Astrocyte of the cerebellum (primary cell): ENCODE measurements at regions not wholly inside any gene's neighbourhood (a gene's known extent, or its start where the extent isn't known, plus 50 kb on each side); places are given as distances from the start of the nearest gene placed in this dataset.

Experiments
- DNase-seq: peaks from one replicate; pipeline ENCODE4 v3.0.0-alpha.2; 2011; ENCODE audit warnings: low read depth
- H3K4me3 ChIP-seq: 2 replicates; pipeline ENCODE4 v1.5.1; 2011; ENCODE audit warnings: mild to moderate bottlenecking, low read depth, low read length, moderate library complexity
- in situ Hi-C: cut with HindIII; loops from 2 replicates; pipeline ENCODE4 v1.10.0; 2017; ENCODE audit warnings: low sequenced_read_pairs
- TF ChIP-seq, protein P1 (sequence below): IDR thresholded peaks from 2 replicates; pipeline ENCODE4 v1.5.1; 2012; ENCODE audit warnings: low read length, low read depth, moderate library complexity, mild to moderate bottlenecking; ENCODE audit errors: missing control alignments

DNA sequence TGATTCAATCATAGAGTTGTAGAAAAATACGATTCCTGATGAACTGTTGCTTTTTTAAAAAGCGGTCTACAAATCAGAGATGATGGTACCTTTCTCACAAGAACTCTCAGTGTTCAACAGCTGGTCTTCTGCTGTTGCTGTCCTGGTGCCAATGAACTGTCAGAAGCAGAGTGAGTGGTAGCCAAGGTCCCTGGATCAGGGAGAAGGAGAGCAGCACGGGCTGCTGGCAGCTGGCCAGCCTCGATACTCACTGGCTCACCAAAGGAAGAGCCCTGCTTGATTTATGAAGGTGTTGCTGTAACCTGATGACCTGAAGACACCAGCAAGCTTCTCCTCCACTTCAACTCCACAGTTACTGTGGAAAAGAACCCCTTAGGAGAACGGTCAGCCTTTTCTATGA is 300.8 kb upstream of the SOX11 start:
- DNase-seq = no peak
- H3K4me3 ChIP-seq = no peak overlapping the region
- in situ Hi-C loops = no loop called here
- TF ChIP-seq, protein P1, sequence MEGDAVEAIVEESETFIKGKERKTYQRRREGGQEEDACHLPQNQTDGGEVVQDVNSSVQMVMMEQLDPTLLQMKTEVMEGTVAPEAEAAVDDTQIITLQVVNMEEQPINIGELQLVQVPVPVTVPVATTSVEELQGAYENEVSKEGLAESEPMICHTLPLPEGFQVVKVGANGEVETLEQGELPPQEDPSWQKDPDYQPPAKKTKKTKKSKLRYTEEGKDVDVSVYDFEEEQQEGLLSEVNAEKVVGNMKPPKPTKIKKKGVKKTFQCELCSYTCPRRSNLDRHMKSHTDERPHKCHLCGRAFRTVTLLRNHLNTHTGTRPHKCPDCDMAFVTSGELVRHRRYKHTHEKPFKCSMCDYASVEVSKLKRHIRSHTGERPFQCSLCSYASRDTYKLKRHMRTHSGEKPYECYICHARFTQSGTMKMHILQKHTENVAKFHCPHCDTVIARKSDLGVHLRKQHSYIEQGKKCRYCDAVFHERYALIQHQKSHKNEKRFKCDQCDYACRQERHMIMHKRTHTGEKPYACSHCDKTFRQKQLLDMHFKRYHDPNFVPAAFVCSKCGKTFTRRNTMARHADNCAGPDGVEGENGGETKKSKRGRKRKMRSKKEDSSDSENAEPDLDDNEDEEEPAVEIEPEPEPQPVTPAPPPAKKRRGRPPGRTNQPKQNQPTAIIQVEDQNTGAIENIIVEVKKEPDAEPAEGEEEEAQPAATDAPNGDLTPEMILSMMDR = no peak

DNA sequence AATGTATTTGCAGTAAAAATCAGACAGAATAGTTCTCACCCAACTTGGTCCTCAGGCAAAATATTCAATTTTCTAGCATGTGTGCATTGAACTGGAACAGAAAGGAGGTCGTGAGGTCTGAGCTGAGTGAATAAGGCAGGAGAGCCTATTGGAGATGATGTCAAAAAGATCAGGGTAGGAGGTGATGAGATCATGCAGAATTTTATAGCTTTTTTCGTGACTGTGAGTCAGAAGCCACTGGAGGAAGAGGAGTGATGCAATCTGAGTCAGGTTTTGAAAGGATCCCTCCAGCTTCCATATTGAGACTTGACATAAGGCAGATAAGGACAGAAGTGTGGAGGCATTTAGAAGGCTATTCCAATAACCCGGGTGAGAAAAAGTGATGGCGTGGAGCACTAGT is 299.5 kb upstream of the SOX11 start:
- no peak for DNase-seq
- TF ChIP-seq, protein P1 = no peak
- no peak overlapping the region for H3K4me3 ChIP-seq
- in situ Hi-C loops = no loop called here

DNA sequence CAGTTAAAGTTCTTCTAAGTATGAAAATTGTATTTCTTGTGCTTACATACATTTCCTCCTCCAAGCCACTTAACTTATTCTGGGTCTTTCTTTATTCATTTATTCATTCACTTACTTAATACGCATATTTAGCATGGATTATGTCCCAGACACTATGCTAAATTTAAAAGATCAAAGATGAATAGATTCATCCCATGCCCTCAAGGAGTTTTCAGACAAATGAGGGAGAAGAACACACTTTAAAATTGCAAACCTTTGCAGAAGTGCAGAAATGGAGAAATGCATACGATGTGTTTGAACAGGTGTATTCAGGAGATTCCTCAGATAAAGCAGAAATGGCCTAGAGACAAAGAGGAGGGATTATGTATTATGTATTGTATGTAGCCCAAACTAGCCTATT is 298.7 kb upstream of the SOX11 start:
- in situ Hi-C loops = no loop called here
- no peak overlapping the region for H3K4me3 ChIP-seq
- TF ChIP-seq, protein P1 = no peak
- DNase-seq = no peak

DNA sequence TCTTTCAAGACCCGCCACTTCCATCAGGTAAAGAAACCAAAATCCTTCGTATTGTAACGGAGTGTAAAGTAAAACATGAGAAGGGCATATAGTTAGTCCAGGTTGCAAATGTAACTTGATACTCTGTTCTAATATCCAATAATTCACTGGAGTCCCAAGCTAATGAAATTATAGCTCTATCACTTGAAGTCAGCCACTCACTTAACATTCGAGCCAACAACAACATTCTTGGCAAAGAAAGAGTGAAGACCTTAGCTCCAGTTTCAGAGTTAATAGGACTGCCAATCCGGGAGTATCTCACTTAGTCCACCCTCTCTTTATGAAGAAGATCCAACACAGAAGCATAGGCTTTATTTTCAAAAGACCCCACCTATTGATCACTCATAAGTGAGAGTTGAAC is 298.0 kb upstream of the SOX11 start:
- no peak overlapping the region for H3K4me3 ChIP-seq
- no peak for DNase-seq
- in situ Hi-C loops = no loop called here
- TF ChIP-seq, protein P1 = no peak

DNA sequence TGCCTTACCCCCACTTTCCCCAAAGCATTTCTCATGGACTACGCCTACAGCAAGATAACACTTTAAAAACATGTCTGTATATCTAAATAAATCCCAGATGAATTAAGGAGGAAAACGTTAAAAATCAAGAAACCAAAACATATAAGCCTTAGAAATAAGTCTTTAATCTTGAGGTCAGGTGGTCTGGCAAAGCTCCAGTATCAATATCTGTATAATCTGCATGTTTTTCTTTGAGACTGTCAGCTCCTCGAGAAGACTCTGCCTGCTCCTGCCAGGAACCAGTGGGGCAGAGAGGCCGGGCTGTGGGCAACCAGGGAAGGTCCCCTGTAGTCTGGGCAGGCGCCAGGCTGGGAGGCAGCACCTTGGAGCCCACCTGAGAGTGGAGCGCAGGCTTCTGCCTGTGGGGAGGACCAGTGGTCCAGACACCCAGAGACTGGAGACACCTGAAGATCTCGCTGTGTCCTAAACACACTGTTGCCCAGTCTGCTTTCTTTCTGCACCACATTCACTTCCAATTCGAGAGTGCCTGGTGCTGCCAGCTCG is 291.0 kb upstream of the SOX11 start:
- no peak for DNase-seq
- TF ChIP-seq, protein P1 = no peak
- in situ Hi-C loops = no loop called here
- H3K4me3 ChIP-seq = no peak overlapping the region

DNA sequence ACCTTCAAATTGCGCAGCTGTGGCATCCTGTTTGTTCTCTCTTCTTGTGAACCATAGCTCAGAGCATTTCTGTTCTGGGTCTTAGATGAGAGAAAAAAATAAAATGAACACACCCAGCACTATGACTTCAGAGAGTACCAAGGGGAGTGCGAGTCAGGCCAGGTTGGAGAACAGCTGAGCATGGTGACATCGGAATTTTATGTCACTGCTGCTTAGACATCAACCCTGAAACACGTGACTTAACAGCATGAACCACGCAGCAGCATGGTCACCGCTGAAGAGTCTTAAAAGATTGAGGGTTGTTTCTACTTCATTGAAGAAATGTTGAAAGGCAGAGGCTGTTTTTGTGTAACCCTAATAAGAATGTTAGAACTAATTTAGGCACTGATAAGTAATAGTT is 288.8 kb upstream of the SOX11 start:
- in situ Hi-C loops = no loop called here
- TF ChIP-seq, protein P1 = no peak
- H3K4me3 ChIP-seq = no peak overlapping the region
- no peak for DNase-seq
